Epithelial cell of proximal tubule (primary cell): ENCODE measurements at regions not wholly inside any gene's neighbourhood (a gene's known extent, or its start where the extent isn't known, plus 50 kb on each side); places are given as distances from the start of the nearest gene placed in this dataset.
A peak's percentile ranks its signal among the peaks of the same experiment; 100 is the strongest.
"Not testable (repeated sequence)": the region's sequence is repeated elsewhere in the genome, so short reads cannot be mapped to it uniquely, and the experiment has no call there.

ENCODE experiments used
- DNase-seq: peaks from one replicate; pipeline ENCODE4 v3.0.0-alpha.2; 2011; ENCODE audit warnings: low read depth
- H3K4me3 ChIP-seq: 2 replicates; pipeline ENCODE4 v1.5.1; 2011; ENCODE audit warnings: low read depth, mild to moderate bottlenecking, low read length
- CTCF ChIP-seq: conservative IDR thresholded peaks from 2 replicates; pipeline ENCODE4 v1.5.1; 2012; ENCODE audit warnings: low read depth, mild to moderate bottlenecking, low read length

DNA sequence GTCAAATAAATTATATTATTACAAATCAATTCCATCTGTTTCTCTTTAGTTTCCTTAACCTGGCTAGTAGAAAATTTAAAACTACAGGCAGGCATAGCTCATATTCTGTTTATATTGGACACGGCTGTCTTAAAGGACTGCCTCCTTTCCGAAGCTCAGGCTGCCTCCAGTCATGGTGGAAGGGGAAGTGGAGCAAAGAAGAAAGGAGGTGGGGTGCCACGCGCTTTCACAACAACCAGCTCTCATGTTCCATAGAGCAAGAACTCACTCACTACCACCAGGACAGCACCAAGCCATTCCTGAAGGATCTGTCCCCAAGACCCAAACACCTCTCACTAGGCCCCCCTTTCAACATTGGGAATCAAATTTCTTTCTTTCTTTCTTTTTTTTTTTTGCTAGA, 149.3 kb upstream of the KCNJ18 start:
- H3K4me3 ChIP-seq, result no peak overlapping the region
- no peak for DNase-seq
- no peak for TF ChIP-seq CTCF

DNA sequence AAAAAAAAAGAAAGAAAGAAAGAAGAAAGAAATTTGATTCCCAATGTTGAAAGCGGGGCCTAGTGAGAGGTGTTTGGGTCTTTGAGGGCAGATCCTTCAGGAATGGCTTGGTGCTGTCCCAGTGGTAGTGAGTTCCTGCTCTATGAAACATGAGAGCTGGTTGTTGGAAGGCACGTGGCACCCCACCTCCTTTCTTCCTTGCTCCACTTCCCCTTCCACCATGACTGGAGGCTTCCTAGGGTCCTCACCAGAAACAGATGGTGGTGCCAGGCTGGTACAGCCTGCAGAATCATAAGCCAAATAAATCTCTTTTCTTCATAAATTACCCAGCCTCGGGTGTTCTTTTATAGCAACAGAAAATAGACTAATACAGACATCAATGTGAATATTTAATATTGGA, 147.3 kb upstream of the KCNJ18 start:
- no peak for DNase-seq
- H3K4me3 ChIP-seq, result no peak overlapping the region
- no peak for TF ChIP-seq CTCF

GRCh38 chr17:21548236-21548635, 144.1 kb upstream of the KCNJ18 start:
- DNase-seq, result no peak
- no peak for TF ChIP-seq CTCF
- no peak overlapping the region for H3K4me3 ChIP-seq

DNA sequence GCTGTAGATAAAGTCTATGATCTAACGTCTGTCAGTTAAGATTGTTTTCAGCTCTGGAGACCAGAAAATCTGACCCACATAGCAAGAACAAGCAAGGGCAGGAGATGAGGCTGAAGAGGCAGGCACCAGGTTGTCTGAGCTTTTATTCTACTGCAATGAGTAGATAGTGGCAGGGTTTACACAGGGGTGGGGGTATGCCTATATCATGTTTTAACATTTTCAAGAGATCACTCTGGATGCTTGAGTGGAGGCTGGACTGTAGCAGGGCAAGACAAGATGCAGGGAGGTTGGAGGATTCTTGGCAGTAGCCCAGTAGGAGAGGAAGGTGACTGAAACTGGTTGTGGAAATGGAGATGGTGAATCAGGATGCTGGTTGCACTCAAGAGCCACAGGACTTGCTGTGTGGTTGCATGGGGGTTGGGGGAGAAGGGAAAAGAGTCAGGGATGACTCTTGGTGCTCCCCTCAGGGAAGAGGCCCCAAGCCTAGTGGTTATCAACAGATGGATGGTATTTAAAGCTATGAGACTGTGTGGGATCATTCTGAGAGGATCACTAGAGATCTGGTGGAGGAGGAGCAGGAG, 143.1 kb upstream of the KCNJ18 start:
- no peak for TF ChIP-seq CTCF
- DNase-seq, result no peak
- H3K4me3 ChIP-seq, result no peak overlapping the region

- not testable (repeated sequence) for H3K4me3 ChIP-seq, DNase-seq
These were observed 142.3 kb upstream of the KCNJ18 start for GRCh38 chr17:21550031-21550430.

DNA sequence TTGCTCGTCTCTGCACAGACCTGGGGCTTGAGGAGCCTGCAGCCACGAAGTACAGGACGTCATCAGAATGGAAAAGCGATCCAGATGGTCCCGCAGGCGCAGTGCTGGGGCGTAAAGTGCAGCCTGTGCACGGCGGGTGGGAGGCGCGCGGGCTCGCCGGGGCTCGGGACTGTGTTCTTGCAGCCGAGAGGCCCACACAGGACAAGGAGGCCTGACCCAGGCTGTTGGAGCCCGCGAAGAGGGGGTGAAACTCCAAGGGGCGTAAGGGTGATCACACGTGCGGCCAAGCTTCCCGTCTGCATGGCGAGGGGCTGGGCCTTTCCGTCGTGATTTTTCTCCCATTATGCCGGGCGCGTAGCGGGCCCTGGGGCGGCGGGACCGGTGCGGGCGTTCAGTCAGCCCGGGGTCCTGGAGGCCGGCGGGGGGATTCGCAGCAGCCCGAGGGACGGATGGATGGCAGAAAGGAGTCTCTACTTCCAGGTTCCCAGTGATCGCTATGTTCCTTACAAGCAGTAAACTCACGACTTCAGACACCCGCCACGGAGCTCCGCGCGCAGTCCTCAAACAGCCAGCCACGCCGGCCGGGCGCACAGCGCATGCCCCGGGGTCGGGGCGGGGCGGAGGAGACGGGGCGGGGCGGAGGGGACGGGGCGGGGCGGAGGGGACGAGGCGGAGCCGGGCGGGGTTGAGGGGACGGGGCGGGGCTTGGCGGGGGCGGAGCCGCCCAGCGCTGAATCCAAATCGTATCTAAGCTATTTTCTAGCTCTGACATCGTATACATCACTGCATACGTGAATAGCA, 141.0 kb upstream of the KCNJ18 start:
- DNase-seq, result peak; percentile 4
- TF ChIP-seq CTCF, result no peak
- peak overlapping the region; percentile 81 for H3K4me3 ChIP-seq

DNA sequence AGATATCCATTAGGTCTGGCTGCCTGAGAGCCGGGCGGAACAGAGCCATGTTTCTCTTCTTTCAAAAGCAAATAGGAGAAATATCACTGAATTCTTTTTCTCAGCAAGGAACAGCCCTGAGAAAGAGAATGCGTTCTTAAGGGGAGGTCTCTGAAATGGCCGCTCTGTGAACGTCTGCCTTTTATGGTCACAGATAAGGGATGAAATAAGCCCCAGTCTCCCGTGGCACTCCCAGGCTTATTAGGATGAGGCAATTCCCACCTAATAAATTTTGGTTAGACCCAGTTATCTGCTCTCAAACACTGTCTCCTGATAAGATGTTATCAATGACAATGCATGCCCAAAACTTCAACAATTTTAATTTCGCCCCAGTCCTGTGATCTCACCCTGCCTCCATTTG, 133.4 kb upstream of the KCNJ18 start:
- H3K4me3 ChIP-seq, DNase-seq: not testable (repeated sequence)

DNA sequence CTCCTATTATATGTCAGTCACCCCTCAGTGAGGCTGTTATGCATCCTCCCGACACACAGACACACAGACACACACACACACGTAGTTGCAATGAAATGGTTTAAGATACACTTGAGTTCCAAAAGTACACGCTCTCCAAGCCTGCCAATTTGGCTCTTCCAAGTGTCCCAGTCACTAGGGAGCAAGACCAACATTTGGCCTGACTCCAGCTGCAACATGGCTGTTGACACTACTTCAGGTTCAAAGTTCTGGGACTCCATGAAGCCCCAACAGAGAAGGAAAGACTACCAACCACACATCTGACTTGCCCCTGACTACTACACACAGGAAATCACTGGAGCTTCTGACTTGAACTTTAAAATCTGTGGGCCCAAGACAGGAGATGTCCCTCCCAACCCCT, 128.1 kb upstream of the KCNJ18 start:
- no peak for TF ChIP-seq CTCF
- H3K4me3 ChIP-seq, result no peak overlapping the region
- DNase-seq, result no peak

DNA sequence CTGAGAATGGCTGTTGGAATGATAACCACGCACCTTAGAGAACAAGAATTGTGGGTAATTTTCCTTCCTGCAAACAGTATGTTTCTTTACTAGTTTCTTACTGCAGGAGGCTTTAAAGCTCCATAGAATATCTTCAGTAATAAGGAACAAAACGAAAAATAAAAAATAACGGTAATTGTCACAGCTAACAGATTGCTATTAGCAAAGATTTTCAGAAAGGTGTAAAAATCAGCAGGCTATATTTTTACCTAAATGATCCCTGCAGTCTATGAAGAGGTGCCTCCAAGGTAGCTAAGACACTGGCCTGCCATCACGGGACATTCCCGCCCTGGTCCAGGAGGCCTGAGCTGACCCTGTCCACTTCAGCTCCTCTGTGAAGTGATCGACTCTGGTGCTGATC, 127.6 kb upstream of the KCNJ18 start:
- not testable (repeated sequence) for H3K4me3 ChIP-seq, DNase-seq

- DNase-seq, H3K4me3 ChIP-seq: not testable (repeated sequence)
These were observed 121.9 kb upstream of the KCNJ18 start for GRCh38 chr17:21570427-21570826.

DNA sequence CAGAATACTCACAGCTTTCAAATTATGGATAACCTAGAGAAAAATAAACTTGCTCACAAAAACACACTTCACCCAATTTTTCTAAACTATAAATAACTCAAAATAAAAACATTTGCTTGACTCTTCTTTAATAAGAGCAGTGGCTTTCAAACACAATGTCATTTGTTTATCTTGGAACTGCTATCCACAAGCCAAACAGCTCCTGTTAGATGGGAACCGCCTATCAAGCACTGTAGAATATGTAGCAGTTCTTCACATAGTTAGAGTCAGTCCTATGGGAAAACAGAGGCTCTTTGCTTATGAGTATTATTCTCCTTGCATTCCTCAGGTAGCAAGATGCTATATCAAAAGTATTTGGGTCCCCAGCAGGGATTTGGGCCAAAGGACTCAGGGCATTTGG, 120.2 kb upstream of the KCNJ18 start:
- not testable (repeated sequence) for H3K4me3 ChIP-seq, DNase-seq
